ENCODE measurements at regions not wholly inside any gene's neighbourhood (a gene's known extent, or its start where the extent isn't known, plus 50 kb on each side); places are given as distances from the start of the nearest gene placed in this dataset.

- intact Hi-C loops (cut with DNase I): no loop called here
- no peaks in the 10 kb centered on the region for H3K36me3 ChIP-seq
- no peak for DNase-seq
These were observed 110.0 kb upstream of the TRIM24 start for GRCh38 chr7:138349841-138350700.

GRCh38 chr7:138350701-138351357 lies 109.2 kb upstream of the TRIM24 start:
- DNase-seq (no peak), ATAC-seq (no peak)
- Histone ChIP-seq H3K4me3 (no peak overlapping the region), H3K36me3 (no peaks in the 10 kb centered on the region), H3K4me1 (no peaks in the 10 kb centered on the region), H3K9me3 (peaks cover 3% of the 10 kb centered on the region), H3K27ac (no peak overlapping the region), H3K27me3 (no peaks in the 10 kb centered on the region)
- intact Hi-C loops (cut with DNase I): no loop called here
- no peak for TF ChIP-seq CTCF (IDR thresholded peaks at IDR 0.05)

More at GRCh38 chr7:138349841-138350700, 110.0 kb upstream of the TRIM24 start:
- no peak for ATAC-seq
- Histone ChIP-seq H3K4me3 (no peak overlapping the region), H3K27me3 (no peaks in the 10 kb centered on the region), H3K9me3 (peaks cover 3% of the 10 kb centered on the region), H3K4me1 (no peaks in the 10 kb centered on the region), H3K27ac (no peak overlapping the region)
- TF ChIP-seq CTCF (IDR thresholded peaks at IDR 0.05): no peak

- no peak for DNase-seq
- Histone ChIP-seq H3K36me3 (no peaks in the 10 kb centered on the region), H3K27ac (no peak overlapping the region), H3K27me3 (no peaks in the 10 kb centered on the region), H3K4me3 (no peak overlapping the region), H3K4me1 (no peaks in the 10 kb centered on the region), H3K9me3 (peaks cover 3% of the 10 kb centered on the region)
- no peak for ATAC-seq
- no peak for TF ChIP-seq CTCF (IDR thresholded peaks at IDR 0.05)
- intact Hi-C loops (cut with DNase I): no loop called here
These were observed 107.2 kb upstream of the TRIM24 start for GRCh38 chr7:138352570-138353461.

- H3K27me3 ChIP-seq: no peaks in the 10 kb centered on the region
- H3K27ac ChIP-seq: no peak overlapping the region
- peaks cover 3% of the 10 kb centered on the region for H3K9me3 ChIP-seq
- DNase-seq (no peak), ATAC-seq (no peak)
- intact Hi-C loops (cut with DNase I): no loop called here
- no peaks in the 10 kb centered on the region for H3K36me3 ChIP-seq
- TF ChIP-seq CTCF (IDR thresholded peaks at IDR 0.05): no peak
- no peaks in the 10 kb centered on the region for H3K4me1 ChIP-seq
- no peak overlapping the region for H3K4me3 ChIP-seq
These were observed 106.0 kb upstream of the TRIM24 start for GRCh38 chr7:138354066-138354465.

GRCh38 chr7:138355254-138355653 lies 104.8 kb upstream of the TRIM24 start:
- Histone ChIP-seq H3K27ac (no peak overlapping the region), H3K36me3 (no peaks in the 10 kb centered on the region), H3K4me3 (no peak overlapping the region), H3K27me3 (no peaks in the 10 kb centered on the region), H3K9me3 (peaks cover 3% of the 10 kb centered on the region), H3K4me1 (no peaks in the 10 kb centered on the region)
- ATAC-seq: no peak
- no peak for TF ChIP-seq CTCF (IDR thresholded peaks at IDR 0.05)
- intact Hi-C loops (cut with DNase I): no loop called here
- DNase-seq: no peak

All from upper lobe of right lung (tissue), 1 donor.